ENCODE measurements at regions not wholly inside any gene's neighbourhood (a gene's known extent, or its start where the extent isn't known, plus 50 kb on each side); places are given as distances from the start of the nearest gene placed in this dataset.

DNA sequence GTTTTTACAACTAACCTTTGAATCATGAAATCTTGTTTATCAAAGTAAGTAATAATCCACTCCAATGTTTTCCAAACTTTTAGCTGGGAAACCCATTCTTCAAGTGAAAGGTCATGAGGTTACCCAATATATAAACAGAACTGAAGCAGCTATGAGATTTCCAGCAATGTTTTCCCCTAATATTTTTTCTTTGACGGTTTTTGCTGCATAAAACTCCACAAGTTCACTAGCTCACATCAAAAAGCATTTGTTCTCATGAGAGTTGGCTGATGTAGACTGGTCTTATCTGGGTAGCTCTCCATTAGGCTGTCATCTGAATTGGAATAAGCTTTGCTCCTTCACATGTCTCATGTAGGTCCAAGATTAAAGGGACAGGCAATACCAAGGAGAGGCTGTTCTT, 241.2 kb upstream of the LRRC3B start:
- TF ChIP-seq, protein P1, sequence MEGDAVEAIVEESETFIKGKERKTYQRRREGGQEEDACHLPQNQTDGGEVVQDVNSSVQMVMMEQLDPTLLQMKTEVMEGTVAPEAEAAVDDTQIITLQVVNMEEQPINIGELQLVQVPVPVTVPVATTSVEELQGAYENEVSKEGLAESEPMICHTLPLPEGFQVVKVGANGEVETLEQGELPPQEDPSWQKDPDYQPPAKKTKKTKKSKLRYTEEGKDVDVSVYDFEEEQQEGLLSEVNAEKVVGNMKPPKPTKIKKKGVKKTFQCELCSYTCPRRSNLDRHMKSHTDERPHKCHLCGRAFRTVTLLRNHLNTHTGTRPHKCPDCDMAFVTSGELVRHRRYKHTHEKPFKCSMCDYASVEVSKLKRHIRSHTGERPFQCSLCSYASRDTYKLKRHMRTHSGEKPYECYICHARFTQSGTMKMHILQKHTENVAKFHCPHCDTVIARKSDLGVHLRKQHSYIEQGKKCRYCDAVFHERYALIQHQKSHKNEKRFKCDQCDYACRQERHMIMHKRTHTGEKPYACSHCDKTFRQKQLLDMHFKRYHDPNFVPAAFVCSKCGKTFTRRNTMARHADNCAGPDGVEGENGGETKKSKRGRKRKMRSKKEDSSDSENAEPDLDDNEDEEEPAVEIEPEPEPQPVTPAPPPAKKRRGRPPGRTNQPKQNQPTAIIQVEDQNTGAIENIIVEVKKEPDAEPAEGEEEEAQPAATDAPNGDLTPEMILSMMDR (IDR thresholded peaks at IDR 0.05) = no peak
- TF ChIP-seq POLR2A (IDR thresholded peaks at IDR 0.05) = no peak
